ENCODE measurements at regions not wholly inside any gene's neighbourhood (a gene's known extent, or its start where the extent isn't known, plus 50 kb on each side); places are given as distances from the start of the nearest gene placed in this dataset.
"Not testable (repeated sequence)": the region's sequence is repeated elsewhere in the genome, so short reads cannot be mapped to it uniquely, and the experiment has no call there.

DNA sequence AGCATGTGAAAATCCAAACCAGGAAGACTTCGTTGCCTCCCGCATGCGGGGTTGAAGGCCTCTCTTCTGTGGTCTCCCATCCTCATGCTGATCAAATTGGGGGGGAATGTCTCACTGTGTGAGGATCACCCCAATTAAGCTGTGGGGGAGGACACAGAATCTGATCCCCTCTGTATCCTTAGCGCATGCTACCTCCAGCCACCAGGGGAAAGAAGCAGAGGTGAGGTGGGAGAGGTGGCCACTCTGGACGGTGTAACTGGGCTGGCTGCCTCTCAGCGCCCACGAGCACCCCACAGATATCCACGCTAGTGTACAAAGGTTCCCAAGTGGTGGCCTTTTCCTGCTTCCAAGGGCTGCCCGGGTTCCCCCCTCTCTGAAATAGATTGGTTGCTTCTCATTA lies 177.6 kb upstream of the PLGLB1 start:
- TF ChIP-seq, protein P1, sequence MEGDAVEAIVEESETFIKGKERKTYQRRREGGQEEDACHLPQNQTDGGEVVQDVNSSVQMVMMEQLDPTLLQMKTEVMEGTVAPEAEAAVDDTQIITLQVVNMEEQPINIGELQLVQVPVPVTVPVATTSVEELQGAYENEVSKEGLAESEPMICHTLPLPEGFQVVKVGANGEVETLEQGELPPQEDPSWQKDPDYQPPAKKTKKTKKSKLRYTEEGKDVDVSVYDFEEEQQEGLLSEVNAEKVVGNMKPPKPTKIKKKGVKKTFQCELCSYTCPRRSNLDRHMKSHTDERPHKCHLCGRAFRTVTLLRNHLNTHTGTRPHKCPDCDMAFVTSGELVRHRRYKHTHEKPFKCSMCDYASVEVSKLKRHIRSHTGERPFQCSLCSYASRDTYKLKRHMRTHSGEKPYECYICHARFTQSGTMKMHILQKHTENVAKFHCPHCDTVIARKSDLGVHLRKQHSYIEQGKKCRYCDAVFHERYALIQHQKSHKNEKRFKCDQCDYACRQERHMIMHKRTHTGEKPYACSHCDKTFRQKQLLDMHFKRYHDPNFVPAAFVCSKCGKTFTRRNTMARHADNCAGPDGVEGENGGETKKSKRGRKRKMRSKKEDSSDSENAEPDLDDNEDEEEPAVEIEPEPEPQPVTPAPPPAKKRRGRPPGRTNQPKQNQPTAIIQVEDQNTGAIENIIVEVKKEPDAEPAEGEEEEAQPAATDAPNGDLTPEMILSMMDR (IDR thresholded peaks at IDR 0.05): not testable (repeated sequence)
- not testable (repeated sequence) for TF ChIP-seq POLR2A (IDR thresholded peaks at IDR 0.05); EP300 (IDR thresholded peaks at IDR 0.05; ENCODE audit: low read depth); POLR2AphosphoS5 (IDR thresholded peaks at IDR 0.05)
